ENCODE measurements at regions not wholly inside any gene's neighbourhood (a gene's known extent, or its start where the extent isn't known, plus 50 kb on each side); places are given as distances from the start of the nearest gene placed in this dataset.
"Not testable (repeated sequence)": the region's sequence is repeated elsewhere in the genome, so short reads cannot be mapped to it uniquely, and the experiment has no call there.

DNA sequence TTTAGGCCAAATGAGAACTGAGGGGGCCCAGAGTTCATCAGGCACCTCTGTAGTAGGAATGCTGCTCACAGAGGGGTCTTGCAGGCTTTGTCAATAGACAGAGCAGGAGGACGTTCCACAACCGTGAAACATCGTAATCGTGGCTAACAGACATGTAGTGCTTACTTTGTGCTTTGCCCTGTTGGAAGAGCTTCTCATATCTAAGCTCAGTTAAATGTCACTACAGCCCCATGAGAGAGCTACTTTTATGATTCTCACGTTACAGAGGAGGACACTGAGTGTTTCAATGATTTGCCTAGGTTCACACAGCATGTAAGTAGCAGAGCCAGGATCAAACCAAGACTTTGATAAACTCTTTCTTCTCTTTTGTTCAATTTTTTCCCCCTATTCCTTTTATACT is 136.6 kb downstream of the MYCN start:
- DNase-seq (ENCODE audit: low spot score) = no peak
- ATAC-seq = no peak
- intact Hi-C loops (cut with DNase I) = no loop called here

DNA sequence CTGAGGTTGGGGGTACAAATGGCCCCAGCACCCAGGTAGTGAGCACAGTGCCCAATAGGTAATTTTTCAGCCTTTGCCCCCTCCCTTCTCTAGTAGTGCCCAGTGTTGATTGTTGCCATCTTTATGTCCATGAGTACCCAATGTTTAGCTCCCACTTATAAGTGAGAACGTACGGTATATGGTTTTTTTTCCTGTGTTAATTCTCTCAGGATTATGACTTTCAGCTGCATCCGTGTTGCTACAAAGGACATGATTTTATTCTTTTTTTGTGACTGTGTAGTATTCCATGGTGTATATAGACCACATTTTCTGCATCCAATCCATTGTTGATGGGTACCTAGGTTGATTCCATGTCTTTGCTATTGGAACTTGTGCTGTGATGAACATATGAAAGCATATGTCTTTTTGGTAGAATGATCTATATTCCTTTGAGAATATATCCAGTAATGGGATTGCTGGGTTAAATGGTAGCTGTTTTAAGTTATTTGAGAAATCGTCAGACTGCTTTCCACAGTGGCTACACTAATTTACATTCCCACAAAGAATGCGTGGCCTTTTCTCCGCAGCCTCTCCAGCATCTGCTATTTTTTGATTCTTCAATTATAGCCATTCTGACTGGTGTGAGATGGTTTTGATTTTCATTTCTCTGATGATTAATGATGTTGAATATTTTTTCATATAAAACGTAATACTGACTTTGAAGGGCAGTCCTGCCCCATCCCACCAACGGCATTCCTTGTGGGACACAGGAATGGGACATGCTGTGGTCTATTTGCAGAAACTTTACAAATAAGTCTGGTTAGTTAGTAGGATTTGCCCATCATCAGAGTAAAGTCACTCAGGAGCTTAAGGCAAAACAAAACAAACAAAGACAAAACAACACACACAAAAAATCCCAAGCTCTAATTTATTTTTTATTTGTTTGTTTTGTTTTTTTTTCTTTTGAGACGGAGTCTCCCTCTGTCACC is 135.0 kb downstream of the MYCN start:
- intact Hi-C loops (cut with DNase I) = no loop called here
- no peak for ATAC-seq
- DNase-seq (ENCODE audit: low spot score) = no peak

GRCh38 chr2:16073921-16074425 is 133.6 kb downstream of the MYCN start:
- intact Hi-C loops (cut with DNase I) = no loop called here
- ATAC-seq = no peak

GRCh38 chr2:16073471-16073870 is 133.1 kb downstream of the MYCN start:
- intact Hi-C loops (cut with DNase I) = no loop called here
- DNase-seq (ENCODE audit: low spot score) = no peak
- ATAC-seq = no peak

More at GRCh38 chr2:16073921-16074425, 133.6 kb downstream of the MYCN start:
- DNase-seq (ENCODE audit: low spot score) = no peak

DNA sequence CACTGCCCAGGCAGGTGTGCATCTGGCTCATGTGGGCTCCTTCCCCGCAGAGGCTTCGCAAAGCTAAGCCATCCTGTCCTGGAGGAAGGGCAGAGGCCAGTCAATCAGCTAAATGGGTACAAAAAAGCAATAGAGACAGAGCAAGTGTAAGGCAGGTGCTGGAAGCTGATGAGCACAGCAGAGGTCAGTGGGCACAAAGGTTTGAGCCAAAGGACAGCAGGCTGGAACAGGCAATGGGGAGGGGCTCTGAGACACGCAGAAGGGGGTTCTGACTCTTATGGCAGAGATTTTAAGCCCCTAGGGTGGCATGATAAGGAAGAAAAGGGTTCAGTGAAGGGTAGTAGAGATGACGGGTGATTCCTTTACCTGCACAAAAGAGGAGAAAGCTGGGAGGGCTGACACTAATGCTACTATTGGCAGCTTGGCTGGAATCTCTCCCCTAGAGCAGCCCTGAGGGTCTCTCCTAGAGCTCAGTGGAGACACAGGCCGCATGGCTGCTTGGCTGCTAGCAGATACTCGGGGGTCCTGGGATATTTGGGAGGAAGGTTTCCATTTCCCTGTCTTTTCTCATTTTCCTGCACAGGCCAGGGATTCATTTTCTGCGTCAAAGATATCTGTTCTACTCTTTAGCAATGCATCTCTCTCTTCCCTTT is 132.4 kb downstream of the MYCN start:
- intact Hi-C loops (cut with DNase I) = no loop called here
- DNase-seq (ENCODE audit: low spot score) (no peak), ATAC-seq (no peak)

DNA sequence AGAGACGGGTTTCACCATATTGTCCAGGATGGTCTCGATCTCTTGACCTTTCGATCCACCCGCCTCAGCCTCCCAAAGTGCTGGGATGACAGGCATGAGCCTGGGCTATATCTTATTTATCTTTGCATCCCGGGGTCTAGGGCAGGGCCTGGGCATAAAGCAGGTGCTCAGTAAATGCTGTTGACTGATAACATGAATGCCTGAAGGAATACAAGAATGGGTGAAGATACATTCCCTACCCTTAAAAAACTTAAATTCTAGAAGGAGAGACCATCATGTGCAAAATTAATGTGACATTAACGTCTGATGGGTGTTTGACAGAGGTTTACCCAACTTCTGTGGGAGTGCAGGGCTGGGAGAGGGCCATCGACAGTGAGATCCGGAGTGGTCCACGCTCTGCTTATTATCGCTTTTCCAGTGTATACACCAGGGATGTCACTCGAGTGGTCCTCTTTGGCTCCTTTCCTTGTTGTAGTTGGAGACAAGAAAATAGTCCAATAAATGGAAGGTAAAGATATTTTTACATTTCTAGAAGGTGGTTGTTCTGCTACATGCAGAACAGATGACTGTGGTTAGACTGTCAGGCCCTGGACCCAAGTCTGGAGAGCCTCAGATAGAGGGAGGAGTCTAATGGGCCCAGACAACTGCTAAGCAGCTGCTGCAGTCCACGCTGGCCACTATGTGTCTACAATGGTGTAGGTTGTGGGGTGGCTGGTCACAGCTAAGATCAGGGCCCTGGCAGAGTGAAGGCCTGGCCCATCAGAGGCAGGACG is 131.7 kb downstream of the MYCN start:
- no peak for ATAC-seq
- intact Hi-C loops (cut with DNase I) = no loop called here
- DNase-seq (ENCODE audit: low spot score) = no peak

GRCh38 chr2:16071039-16071864 is 130.9 kb downstream of the MYCN start:
- no peak for ATAC-seq
- no peak for DNase-seq (ENCODE audit: low spot score)
- intact Hi-C loops (cut with DNase I) = no loop called here

GRCh38 chr2:16070648-16070971 is 130.3 kb downstream of the MYCN start:
- intact Hi-C loops (cut with DNase I) = no loop called here
- ATAC-seq = no peak
- DNase-seq (ENCODE audit: low spot score) = no peak

- intact Hi-C loops (cut with DNase I) = no loop called here
- DNase-seq (ENCODE audit: low spot score) (peak; percentile 67), ATAC-seq (peak; percentile 86)
Measured at GRCh38 chr2:16069933-16070647, 129.7 kb downstream of the MYCN start.

- DNase-seq (ENCODE audit: low spot score) (peak; percentile 60), ATAC-seq (peak; percentile 87)
- intact Hi-C loops (cut with DNase I) = no loop called here
Measured at GRCh38 chr2:16069663-16069932, 129.2 kb downstream of the MYCN start.

DNA sequence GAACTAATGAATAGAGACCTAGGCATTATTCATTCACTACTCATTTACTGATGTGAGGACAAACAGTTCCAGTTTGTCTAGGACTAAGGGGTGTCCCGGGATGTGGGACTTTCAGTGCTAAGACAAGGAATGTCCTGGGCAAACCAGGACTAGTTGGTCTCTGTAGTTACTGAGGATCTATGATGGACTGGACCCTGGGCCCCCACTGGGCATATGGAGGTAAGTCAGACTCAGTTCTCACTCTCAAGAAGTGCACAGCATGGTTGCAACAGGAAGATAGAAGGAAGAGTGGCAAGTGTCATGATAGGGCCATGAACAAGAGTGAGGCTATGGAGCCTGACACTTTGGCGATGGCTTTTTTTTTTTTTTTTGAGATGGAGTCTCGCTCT is 128.2 kb downstream of the MYCN start:
- no peak for ATAC-seq
- intact Hi-C loops (cut with DNase I) = no loop called here
- DNase-seq (ENCODE audit: low spot score) = no peak

DNA sequence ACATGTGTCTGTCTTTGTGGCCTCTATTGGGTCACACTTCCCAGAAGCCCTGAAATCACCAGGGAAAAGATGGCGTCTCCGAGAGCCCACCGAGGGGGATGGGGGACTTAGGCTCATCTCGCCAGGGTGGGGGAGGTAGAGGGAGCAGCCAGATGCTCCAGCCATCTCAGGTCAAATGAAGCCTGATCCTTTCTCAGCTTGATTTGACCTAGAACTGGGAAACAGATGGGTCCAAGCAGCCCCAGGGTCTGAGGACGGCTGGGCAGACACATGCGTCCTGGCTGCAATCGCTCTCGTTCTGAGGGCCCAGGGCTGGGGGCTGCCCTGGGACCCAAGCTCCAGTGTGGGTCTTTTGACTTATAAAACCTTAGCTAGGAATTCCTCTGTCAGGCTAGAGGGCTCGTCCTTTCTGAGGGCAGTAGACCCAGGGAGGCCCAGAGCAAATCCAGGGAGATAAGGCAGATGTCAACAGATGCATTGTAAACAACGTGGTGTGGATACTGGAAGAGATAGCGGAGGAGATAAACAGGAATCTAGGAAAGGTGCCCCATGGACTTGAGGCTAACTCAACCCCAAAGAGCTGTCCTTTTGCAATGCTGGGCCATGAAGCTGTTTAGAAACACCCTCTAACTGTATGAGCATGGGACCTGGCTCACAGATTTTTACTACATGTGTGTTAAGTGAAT is 127.7 kb downstream of the MYCN start:
- DNase-seq (ENCODE audit: low spot score) (no peak), ATAC-seq (no peak)
- intact Hi-C loops (cut with DNase I) = no loop called here

DNA sequence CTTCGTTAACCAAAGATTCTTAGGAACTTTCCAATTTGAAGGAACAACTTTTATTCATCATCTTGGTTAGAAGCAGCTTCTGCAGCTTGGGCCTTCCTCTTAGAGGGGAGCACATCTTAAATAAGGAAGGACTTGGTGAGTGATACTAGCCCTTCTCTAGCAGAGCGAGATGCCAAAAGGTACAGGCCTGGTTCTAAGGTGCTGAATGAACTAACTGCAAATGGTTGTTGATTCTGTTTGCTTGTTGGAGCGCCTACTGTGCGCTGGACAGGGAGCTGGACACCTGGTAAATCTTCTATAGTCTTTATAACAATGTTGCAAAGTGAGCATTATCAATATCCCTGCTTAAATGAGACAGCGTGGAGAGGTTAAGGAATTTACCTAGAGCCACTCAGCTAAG is 127.1 kb downstream of the MYCN start:
- intact Hi-C loops (cut with DNase I) = no loop called here
- DNase-seq (ENCODE audit: low spot score) (no peak), ATAC-seq (no peak)

- no peak for DNase-seq (ENCODE audit: low spot score)
- ATAC-seq = no peak
- intact Hi-C loops (cut with DNase I) = no loop called here
Measured at GRCh38 chr2:16067037-16067406, 126.7 kb downstream of the MYCN start.

DNA sequence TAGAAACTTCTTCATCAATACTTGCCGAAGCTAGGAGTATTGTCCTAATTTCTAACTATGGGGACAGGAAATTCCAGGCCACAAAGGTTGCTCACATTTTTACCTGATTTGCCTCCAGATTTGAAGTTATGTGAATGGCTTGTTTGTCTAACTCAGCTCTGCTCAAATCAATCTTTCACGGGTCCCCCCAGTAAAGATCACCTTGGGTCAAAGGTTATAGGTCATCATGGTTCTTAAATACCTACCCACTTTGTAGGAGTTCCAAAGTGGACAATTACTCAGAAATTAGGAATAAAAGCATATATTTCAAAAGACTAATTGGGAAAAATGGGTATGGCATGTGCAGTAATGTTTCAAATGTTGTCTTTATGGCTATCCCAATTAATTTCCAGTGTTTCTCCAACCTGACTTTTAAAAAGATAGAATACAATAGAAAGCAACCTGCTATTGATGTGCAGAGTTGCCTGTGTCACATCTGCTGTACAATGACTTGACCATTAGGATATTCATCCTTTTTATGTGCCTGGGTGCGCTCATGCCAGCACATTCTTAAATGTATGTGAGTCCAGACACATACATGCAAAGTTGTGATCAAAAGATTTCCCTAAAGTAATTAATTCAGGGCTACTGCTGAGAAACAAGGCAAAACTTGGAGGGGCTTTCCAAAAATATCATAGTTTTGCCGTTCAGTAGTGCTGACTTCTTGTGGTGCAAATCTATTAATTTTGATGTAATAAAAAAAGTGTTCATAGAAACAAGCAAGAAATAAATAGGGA is 126.1 kb downstream of the MYCN start:
- intact Hi-C loops (cut with DNase I) = no loop called here
- DNase-seq (ENCODE audit: low spot score) (no peak), ATAC-seq (no peak)

- ATAC-seq; DNase-seq (ENCODE audit: low spot score); intact Hi-C loops (cut with DNase I): not testable (repeated sequence)
Measured at GRCh38 chr2:16065272-16066069, 125.1 kb downstream of the MYCN start.
